ENCODE measurements at regions not wholly inside any gene's neighbourhood (a gene's known extent, or its start where the extent isn't known, plus 50 kb on each side); places are given as distances from the start of the nearest gene placed in this dataset.

- TF ChIP-seq ZNF142 (CRISPR knock-in tag; IDR thresholded peaks at IDR 0.05) (no peak), HDAC1 (CRISPR knock-in tag; IDR thresholded peaks at IDR 0.05) (no peak), MTA1 (CRISPR knock-in tag; IDR thresholded peaks at IDR 0.05; ENCODE audit: borderline replicate concordance) (no peak)
These were observed 592.2 kb upstream of the CADM1 start (continued) for GRCh38 chr11:116096272-116096995.

- 3% methylated on average over 2 of the region's 2 CpGs for WGBS (ENCODE audit: low lambda C conversion rate)
- Histone ChIP-seq H2AFZ (ENCODE audit: low read length) (no peak overlapping the region), H3K9ac (ENCODE audit: insufficient read depth, low read depth, low read length) (no peak overlapping the region), H3K36me3 (replicated peaks in 1 of 2; ENCODE audit: control insufficient read depth in 1 of 2, insufficient read depth in 2 of 2, low read length in 2 of 2) (no peaks in the 10 kb centered on the region), H3K4me2 (ENCODE audit: low read depth, low read length) (no peak overlapping the region), H3K79me2 (ENCODE audit: insufficient read depth, low read length) (no peaks in the 10 kb centered on the region), H3K27me3 (ENCODE audit: control insufficient read depth in 1 of 2, insufficient read depth in 2 of 2, low read length in 2 of 2) (peaks cover 0 to 13% of the 10 kb centered on the region in 2 experiments; a peak in 2 of 5 replicates), H3K4me1 (ENCODE audit: insufficient read depth, low read length) (no peaks in the 10 kb centered on the region), H3K27ac (ENCODE audit: extremely low read length, insufficient read depth, low read length) (no peak overlapping the region), H4K20me1 (ENCODE audit: insufficient read depth, low read length) (no peaks in the 10 kb centered on the region), H3K4me3 (replicated peaks in 1 of 3; ENCODE audit: insufficient read depth in 1 of 3, low read depth in 2 of 3, low read length in 3 of 3) (no peak overlapping the region), H3K9me3 (ENCODE audit: low read length) (no peaks in the 10 kb centered on the region)
- in situ Hi-C loops (cut with HindIII; ENCODE audit: extremely low pct_ligation_motif_present, low pct_unique_long_range_greater_than_20kb) = no loop called here
- BruUV-seq (replicated peaks) = no TSS peak
- CTCF ChIA-PET (ENCODE audit: low intra/inter-chr PET ratio, low total read pairs) = no interaction called here
- FAIRE-seq = no peak
- POLR2A ChIA-PET = no interaction called here
- ATAC-seq = no peak
- no peak for DNase-seq (ENCODE audit: low spot score)
- intact Hi-C loops (cut with micrococcal nuclease; ENCODE audit: unreplicated experiment) = no loop called here
- TF ChIP-seq NFAT5 (CRISPR knock-in tag; IDR thresholded peaks at IDR 0.05) = no peak
- no peak for TF ChIP-seq HNRNPL (IDR thresholded peaks at IDR 0.05; ENCODE audit: low read depth, low read length)
- no peak for TF ChIP-seq HBP1 (CRISPR knock-in tag; IDR thresholded peaks at IDR 0.05; ENCODE audit: low read depth)
- TF ChIP-seq AGO2 (optimal IDR thresholded peaks at IDR 0.05; ENCODE audit: low read depth, low read length) = no peak
- no peak for TF ChIP-seq ZNF207 (IDR thresholded peaks at IDR 0.05; ENCODE audit: borderline replicate concordance)
These were observed 589.5 kb upstream of the CADM1 start for GRCh38 chr11:116093481-116094270.

Measured in HepG2 (cell line).